Liver (tissue), 8 donors: ENCODE measurements at regions not wholly inside any gene's neighbourhood (a gene's known extent, or its start where the extent isn't known, plus 50 kb on each side); places are given as distances from the start of the nearest gene placed in this dataset.

Source experiments
- DNase-seq: peaks from one replicate; pipeline ENCODE4 v3.0.0-alpha.2; 2017; ENCODE audit warnings: low spot score
- H3K27ac ChIP-seq, 2 donors: one replicate each; pipeline ENCODE4 v1.7.0; 2013; ENCODE audit warnings: inconsistent platforms in 2 of 2, low read length in 2 of 2, control low read depth in 1 of 2, low read depth in 1 of 2, mild to moderate bottlenecking in 1 of 2
- H3K27me3 ChIP-seq, 4 donors: one replicate each; pipeline versions ENCODE4 v1.6.1 to v1.7.0; 2013; ENCODE audit warnings: low read length in 3 of 4, inconsistent platforms in 1 of 4, mild to moderate bottlenecking in 1 of 4, moderate library complexity in 1 of 4; ENCODE audit not compliant: control insufficient read depth in 4 of 4, insufficient read depth in 4 of 4
- H3K36me3 ChIP-seq, 4 donors: one replicate each; pipeline versions ENCODE4 v1.6.1 to v1.7.0; 2013; ENCODE audit warnings: low read length in 3 of 4, mild to moderate bottlenecking in 3 of 4, low read depth in 1 of 4, moderate library complexity in 1 of 4; ENCODE audit not compliant: control insufficient read depth in 4 of 4, insufficient read depth in 3 of 4
- H3K4me1 ChIP-seq, 4 donors: one replicate each; pipeline versions ENCODE4 v1.6.1 to v1.7.0; 2013; ENCODE audit warnings: low read length in 3 of 4, mild to moderate bottlenecking in 3 of 4, moderate library complexity in 1 of 4; ENCODE audit not compliant: control insufficient read depth in 4 of 4, insufficient read depth in 4 of 4
- H3K4me3 ChIP-seq, 3 donors: one replicate each; pipeline versions ENCODE4 v1.6.1 to v1.7.0; 2013; ENCODE audit warnings: low read length in 3 of 3, control low read depth in 1 of 3, low read depth in 1 of 3, mild to moderate bottlenecking in 1 of 3
- H3K9ac ChIP-seq, 2 donors: one replicate each; pipeline ENCODE4 v1.7.0; 2013; ENCODE audit warnings: low read length in 2 of 2, mild to moderate bottlenecking in 2 of 2, moderate library complexity in 2 of 2, control low read depth in 1 of 2, low read depth in 1 of 2
- H3K9me3 ChIP-seq, 4 donors: one replicate each; pipeline versions ENCODE4 v1.6.1 to v1.7.0; 2013; ENCODE audit warnings: low read length in 3 of 4; ENCODE audit not compliant: control insufficient read depth in 4 of 4
- ATF3 ChIP-seq: IDR thresholded peaks from 2 replicates; pipeline ENCODE4 v1.6.1; 2016; ENCODE audit warnings: antibody characterized with exemption
- CTCF ChIP-seq: fragments of 150-350 bp; IDR thresholded peaks from 2 replicates; pipeline ENCODE4 v1.5.1; 2017; ENCODE audit warnings: improper control_type of control experiment, low read depth, low read length; ENCODE audit not compliant: missing input control
- EGR1 ChIP-seq, 2 donors: IDR thresholded peaks; 2 replicates each; pipeline ENCODE4 v1.6.1; 2016 to 2018; ENCODE audit warnings: antibody characterized with exemption in 2 of 2, low read depth in 2 of 2
- FOXA1 ChIP-seq: IDR thresholded peaks from 2 replicates; pipeline ENCODE4 v1.6.1; 2016; ENCODE audit warnings: antibody characterized with exemption
- FOXA2 ChIP-seq: IDR thresholded peaks from 2 replicates; pipeline ENCODE4 v1.6.1; 2016; ENCODE audit warnings: antibody characterized with exemption
- GABPA ChIP-seq, 2 donors: IDR thresholded peaks in 1 of 2; conservative IDR thresholded peaks in 1 of 2; 2 replicates each; pipeline ENCODE4 v1.6.1; 2016; ENCODE audit warnings: antibody characterized with exemption in 2 of 2, mild to moderate bottlenecking in 1 of 2, moderate library complexity in 1 of 2
- HNF4G ChIP-seq: IDR thresholded peaks from 2 replicates; pipeline ENCODE4 v1.6.1; 2016; ENCODE audit warnings: antibody characterized with exemption
- JUND ChIP-seq, 2 donors: IDR thresholded peaks; 2 replicates each; pipeline ENCODE4 v1.6.1; 2016; ENCODE audit warnings: antibody characterized with exemption in 2 of 2
- MAX ChIP-seq: IDR thresholded peaks from 2 replicates; pipeline ENCODE4 v1.6.1; 2016; ENCODE audit warnings: antibody characterized with exemption
- NR2F2 ChIP-seq: IDR thresholded peaks from 2 replicates; pipeline ENCODE4 v1.6.1; 2016; ENCODE audit warnings: antibody characterized with exemption
- RAD21 ChIP-seq, 2 donors: IDR thresholded peaks; 2 replicates each; pipeline ENCODE4 v1.6.1; 2016; ENCODE audit warnings: antibody characterized with exemption in 2 of 2, mild to moderate bottlenecking in 2 of 2
- REST ChIP-seq: IDR thresholded peaks from 2 replicates; pipeline ENCODE4 v1.6.1; 2016; ENCODE audit warnings: antibody characterized with exemption, mild to moderate bottlenecking
- RXRA ChIP-seq, 2 donors: IDR thresholded peaks; 2 replicates each; pipeline ENCODE4 v1.6.1; 2017 to 2018; ENCODE audit warnings: antibody characterized with exemption in 2 of 2, mild to moderate bottlenecking in 1 of 2
- SP1 ChIP-seq: IDR thresholded peaks from 2 replicates; pipeline ENCODE4 v1.6.1; 2018; ENCODE audit warnings: antibody characterized with exemption, mild to moderate bottlenecking
- TAF1 ChIP-seq: conservative IDR thresholded peaks from 2 replicates; pipeline ENCODE4 v1.6.1; 2016; ENCODE audit warnings: antibody characterized with exemption, mild to moderate bottlenecking
- YY1 ChIP-seq: IDR thresholded peaks from 2 replicates; pipeline ENCODE4 v1.6.1; 2016; ENCODE audit warnings: antibody characterized with exemption, mild to moderate bottlenecking
- ZBTB33 ChIP-seq: IDR thresholded peaks from 2 replicates; pipeline ENCODE4 v1.6.1; 2016; ENCODE audit warnings: antibody characterized with exemption
- WGBS: extraction: QIAGEN DNeasy Blood & Tissue Kit; methylation state at CpG from one replicate; pipeline ENCODE4 v1.1.7; 2013; 5-methylcytosine and 5-hydroxymethylcytosine counted together
- donor health status: healthy.
- donor health status: healthy.
- donor health status: healthy.
- donor health status: healthy.
- donor health status: healthy.

- Histone ChIP-seq H3K27me3 (no peaks in the 10 kb centered on the region), H3K27ac (no peak overlapping the region), H3K9ac (no peak overlapping the region), H3K4me3 (no peak overlapping the region), H3K36me3 (no peaks in the 10 kb centered on the region), H3K4me1 (no peaks in the 10 kb centered on the region), H3K9me3 (peaks cover 0 to 7% (median under 1%) of the 10 kb centered on the region in 4 donors)
- 85% methylated on average over 5 of the region's 5 CpGs for WGBS
- TF ChIP-seq SP1 (no peak), RAD21 (IDR thresholded peaks at IDR 0.05) (no peak), ATF3 (no peak), FOXA2 (no peak), CTCF (no peak), YY1 (no peak), TAF1 (no peak), JUND (IDR thresholded peaks at IDR 0.05) (no peak), MAX (no peak), HNF4G (no peak), REST (no peak), RXRA (IDR thresholded peaks at IDR 0.05) (no peak), EGR1 (IDR thresholded peaks at IDR 0.05; ENCODE audit: low read depth in 2 of 2) (no peak), FOXA1 (no peak), GABPA (IDR thresholded peaks at IDR 0.05 in 1 of 2, conservative IDR thresholded peaks at IDR 0.05 in 1 of 2) (no peak), ZBTB33 (no peak)
- no peak for DNase-seq
Measured at GRCh38 chr11:13118194-13118593, 109.1 kb downstream of the RASSF10 start.

GRCh38 chr11:13118650-13119049, 109.5 kb downstream of the RASSF10 start:
- DNase-seq = no peak
- H3K9ac ChIP-seq = no peak overlapping the region
- no peaks in the 10 kb centered on the region for H3K27me3 ChIP-seq
- no peak overlapping the region for H3K4me3 ChIP-seq
- no peak overlapping the region for H3K27ac ChIP-seq
- H3K9me3 ChIP-seq = peaks cover 0 to 7% (median under 1%) of the 10 kb centered on the region in 4 donors
- 90% methylated on average over 3 of the region's 3 CpGs for WGBS
- no peaks in the 10 kb centered on the region for H3K4me1 ChIP-seq
- no peak for TF ChIP-seq NR2F2
- no peaks in the 10 kb centered on the region for H3K36me3 ChIP-seq
